ENCODE measurements at regions not wholly inside any gene's neighbourhood (a gene's known extent, or its start where the extent isn't known, plus 50 kb on each side); places are given as distances from the start of the nearest gene placed in this dataset.

DNA sequence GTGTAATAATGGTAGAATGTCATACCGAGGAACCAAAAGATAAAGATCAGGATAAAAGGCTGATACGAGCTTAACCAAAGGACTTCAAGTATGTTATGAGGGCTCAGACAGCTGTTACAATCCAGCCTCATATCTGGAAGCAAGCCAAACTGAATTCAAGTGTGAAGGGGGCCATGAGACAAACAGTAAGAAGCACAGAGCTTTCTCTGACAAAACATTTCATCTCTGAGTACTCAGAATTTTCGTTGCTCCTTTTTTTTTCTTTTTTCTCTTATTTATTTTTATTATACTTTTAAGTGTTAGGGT, 52.9 kb upstream of the CD180 start:
- TF ChIP-seq, protein P1, sequence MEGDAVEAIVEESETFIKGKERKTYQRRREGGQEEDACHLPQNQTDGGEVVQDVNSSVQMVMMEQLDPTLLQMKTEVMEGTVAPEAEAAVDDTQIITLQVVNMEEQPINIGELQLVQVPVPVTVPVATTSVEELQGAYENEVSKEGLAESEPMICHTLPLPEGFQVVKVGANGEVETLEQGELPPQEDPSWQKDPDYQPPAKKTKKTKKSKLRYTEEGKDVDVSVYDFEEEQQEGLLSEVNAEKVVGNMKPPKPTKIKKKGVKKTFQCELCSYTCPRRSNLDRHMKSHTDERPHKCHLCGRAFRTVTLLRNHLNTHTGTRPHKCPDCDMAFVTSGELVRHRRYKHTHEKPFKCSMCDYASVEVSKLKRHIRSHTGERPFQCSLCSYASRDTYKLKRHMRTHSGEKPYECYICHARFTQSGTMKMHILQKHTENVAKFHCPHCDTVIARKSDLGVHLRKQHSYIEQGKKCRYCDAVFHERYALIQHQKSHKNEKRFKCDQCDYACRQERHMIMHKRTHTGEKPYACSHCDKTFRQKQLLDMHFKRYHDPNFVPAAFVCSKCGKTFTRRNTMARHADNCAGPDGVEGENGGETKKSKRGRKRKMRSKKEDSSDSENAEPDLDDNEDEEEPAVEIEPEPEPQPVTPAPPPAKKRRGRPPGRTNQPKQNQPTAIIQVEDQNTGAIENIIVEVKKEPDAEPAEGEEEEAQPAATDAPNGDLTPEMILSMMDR (IDR thresholded peaks at IDR 0.05; ENCODE audit: low read depth, low read length, missing input control), result no peak
- no peak for TF ChIP-seq GABPA (IDR thresholded peaks at IDR 0.05 in 1 of 2, conservative IDR thresholded peaks at IDR 0.05 in 1 of 2)
- TF ChIP-seq RAD21 (IDR thresholded peaks at IDR 0.05), result no peak
- no peak for TF ChIP-seq SP1 (IDR thresholded peaks at IDR 0.05)
- no peak for TF ChIP-seq NR2F2 (IDR thresholded peaks at IDR 0.05)
- TF ChIP-seq TAF1 (conservative IDR thresholded peaks at IDR 0.05), result no peak
- TF ChIP-seq, protein P2, sequence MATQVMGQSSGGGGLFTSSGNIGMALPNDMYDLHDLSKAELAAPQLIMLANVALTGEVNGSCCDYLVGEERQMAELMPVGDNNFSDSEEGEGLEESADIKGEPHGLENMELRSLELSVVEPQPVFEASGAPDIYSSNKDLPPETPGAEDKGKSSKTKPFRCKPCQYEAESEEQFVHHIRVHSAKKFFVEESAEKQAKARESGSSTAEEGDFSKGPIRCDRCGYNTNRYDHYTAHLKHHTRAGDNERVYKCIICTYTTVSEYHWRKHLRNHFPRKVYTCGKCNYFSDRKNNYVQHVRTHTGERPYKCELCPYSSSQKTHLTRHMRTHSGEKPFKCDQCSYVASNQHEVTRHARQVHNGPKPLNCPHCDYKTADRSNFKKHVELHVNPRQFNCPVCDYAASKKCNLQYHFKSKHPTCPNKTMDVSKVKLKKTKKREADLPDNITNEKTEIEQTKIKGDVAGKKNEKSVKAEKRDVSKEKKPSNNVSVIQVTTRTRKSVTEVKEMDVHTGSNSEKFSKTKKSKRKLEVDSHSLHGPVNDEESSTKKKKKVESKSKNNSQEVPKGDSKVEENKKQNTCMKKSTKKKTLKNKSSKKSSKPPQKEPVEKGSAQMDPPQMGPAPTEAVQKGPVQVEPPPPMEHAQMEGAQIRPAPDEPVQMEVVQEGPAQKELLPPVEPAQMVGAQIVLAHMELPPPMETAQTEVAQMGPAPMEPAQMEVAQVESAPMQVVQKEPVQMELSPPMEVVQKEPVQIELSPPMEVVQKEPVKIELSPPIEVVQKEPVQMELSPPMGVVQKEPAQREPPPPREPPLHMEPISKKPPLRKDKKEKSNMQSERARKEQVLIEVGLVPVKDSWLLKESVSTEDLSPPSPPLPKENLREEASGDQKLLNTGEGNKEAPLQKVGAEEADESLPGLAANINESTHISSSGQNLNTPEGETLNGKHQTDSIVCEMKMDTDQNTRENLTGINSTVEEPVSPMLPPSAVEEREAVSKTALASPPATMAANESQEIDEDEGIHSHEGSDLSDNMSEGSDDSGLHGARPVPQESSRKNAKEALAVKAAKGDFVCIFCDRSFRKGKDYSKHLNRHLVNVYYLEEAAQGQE (IDR thresholded peaks at IDR 0.05), result no peak
- no peak for TF ChIP-seq YY1 (IDR thresholded peaks at IDR 0.05)
- no peak for TF ChIP-seq RXRA (IDR thresholded peaks at IDR 0.05)
- no peak for TF ChIP-seq EGR1 (IDR thresholded peaks at IDR 0.05; ENCODE audit: low read depth in 2 of 2)
- TF ChIP-seq, protein P3, sequence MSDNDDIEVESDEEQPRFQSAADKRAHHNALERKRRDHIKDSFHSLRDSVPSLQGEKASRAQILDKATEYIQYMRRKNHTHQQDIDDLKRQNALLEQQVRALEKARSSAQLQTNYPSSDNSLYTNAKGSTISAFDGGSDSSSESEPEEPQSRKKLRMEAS (IDR thresholded peaks at IDR 0.05), result no peak
- TF ChIP-seq JUND (IDR thresholded peaks at IDR 0.05), result no peak
- no peak for TF ChIP-seq HNF4G (IDR thresholded peaks at IDR 0.05)
- no peak for TF ChIP-seq HNF4A (conservative IDR thresholded peaks at IDR 0.05)

All from liver (tissue), 3 donors.